Activated CD4-positive, alpha-beta T cell treated with anti-CD3 and anti-CD28 coated beads, Interleukin-10, Interleukin-2, amounts not matched to agents 100 ng/mL and 50 ng/mL, durations not matched to agents 16 hours and 8 hours (primary cell): ENCODE measurements at regions not wholly inside any gene's neighbourhood (a gene's known extent, or its start where the extent isn't known, plus 50 kb on each side); places are given as distances from the start of the nearest gene placed in this dataset.
A peak's percentile ranks its signal among the peaks of the same experiment; 100 is the strongest.
"Not testable (repeated sequence)": the region's sequence is repeated elsewhere in the genome, so short reads cannot be mapped to it uniquely, and the experiment has no call there.

Source experiments
- DNase-seq: peaks from one replicate; pipeline ENCODE4 v3.0.0-alpha.2; 2020

DNA sequence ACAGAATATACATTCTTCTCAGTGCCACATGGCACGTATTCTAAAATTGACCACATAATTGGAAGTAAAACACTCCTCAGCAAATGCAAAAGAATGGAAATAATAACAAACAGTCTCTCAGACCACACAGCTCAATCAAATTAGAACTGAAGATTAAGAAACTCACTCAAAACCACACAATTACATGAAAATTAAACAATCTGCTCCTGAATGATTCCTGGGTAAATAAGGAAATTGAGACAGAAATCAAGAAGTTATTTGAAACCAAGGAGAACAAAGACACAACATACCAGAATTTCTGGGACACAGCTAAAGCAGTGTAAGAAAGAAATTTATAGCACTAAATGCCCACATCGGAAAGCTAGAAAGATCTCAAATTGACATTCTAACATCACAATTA lies 637.3 kb downstream of the ANKRD50 start:
- not testable (repeated sequence) for DNase-seq

DNA sequence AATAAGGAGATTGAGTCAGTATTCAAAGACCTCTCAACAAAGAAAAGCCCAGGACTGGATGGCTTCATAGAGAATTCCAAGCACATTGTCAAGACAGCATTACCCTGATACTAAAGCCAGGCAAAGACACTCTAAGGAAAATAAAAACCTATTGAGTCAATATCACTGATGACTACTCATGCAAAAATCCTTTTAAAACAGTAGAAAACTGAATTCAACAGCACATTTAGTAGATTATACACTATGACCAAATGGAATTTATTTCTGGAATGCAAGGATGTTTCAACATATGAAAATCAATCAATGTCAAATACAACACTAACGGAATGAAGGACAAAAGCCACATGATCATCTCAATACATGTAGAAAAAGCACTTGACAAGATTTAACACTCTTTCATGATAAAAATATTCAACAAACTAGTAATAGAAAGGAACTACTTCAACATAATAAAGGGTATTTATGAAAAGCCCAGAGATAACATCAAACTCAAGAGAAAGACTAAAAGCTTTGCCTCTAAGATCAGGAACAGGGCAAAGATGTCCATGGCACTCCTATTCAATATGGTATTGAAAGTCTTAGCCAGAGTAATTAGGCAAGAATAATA lies 633.3 kb downstream of the ANKRD50 start:
- no peak for DNase-seq

DNA sequence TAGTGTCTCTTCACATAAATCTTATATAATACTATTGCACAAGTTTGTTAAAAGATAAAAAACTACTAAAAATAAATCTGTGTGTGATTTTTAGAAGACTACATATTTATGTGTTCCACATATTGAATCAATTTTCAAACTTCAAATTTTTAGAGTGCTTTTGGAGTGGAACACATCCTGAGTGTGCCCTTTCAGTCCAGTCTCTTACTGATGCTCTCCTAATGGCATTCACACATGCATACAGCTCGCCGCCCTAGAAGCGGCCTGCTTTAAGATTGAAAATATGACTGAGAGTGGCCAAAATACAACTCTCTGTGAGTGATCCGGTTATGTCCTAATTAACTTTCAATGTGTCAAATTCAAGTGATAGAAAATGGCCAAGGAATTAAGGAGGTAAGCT lies 628.8 kb downstream of the ANKRD50 start:
- DNase-seq, result no peak

- no peak for DNase-seq
Measured at GRCh38 chr4:124085561-124086180, 626.9 kb downstream of the ANKRD50 start.

DNA sequence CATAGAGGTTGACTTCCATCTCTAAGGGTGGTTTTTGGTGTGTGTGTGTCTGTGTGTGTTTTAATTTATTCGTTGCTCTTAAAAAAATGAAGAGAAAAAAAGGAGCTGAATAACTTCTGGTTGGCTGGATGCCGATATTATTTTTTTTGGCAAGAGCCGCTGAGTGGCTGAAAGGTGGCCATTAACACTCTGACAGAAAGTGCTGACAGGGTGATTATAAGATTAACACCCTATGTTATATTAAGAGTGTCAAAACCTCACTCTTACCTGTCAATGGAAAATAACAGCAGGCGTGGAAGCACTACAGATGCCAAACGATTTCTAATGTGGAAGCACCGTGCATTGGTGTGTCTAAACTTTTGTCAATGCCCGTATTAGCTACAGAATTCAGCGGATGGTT lies 622.5 kb downstream of the ANKRD50 start:
- no peak for DNase-seq

GRCh38 chr4:124092101-124092500 lies 620.4 kb downstream of the ANKRD50 start:
- no peak for DNase-seq

DNA sequence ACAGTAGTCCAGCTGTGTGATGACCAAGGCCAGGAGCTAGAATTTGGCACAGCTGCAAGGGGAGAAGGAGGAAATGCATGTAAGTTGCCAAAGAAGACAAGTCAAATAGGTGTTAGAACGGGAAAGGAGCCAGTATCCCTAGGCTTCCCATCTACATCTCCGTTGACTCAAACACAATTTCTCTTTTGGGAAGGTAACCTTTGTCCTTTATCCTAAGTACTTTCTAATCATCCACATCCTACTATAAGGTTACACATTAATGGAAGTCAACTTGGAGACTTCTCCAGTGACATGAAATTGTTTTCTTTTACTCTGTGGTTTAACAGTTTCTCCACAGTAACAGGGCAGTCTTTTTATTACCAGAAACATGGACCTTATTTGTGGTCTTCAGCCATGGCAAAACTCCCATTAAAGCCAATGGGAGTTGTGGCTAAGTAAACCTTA lies 620.0 kb downstream of the ANKRD50 start:
- no peak for DNase-seq

- no peak for DNase-seq
Measured at GRCh38 chr4:124095621-124096020, 616.9 kb downstream of the ANKRD50 start.

DNA sequence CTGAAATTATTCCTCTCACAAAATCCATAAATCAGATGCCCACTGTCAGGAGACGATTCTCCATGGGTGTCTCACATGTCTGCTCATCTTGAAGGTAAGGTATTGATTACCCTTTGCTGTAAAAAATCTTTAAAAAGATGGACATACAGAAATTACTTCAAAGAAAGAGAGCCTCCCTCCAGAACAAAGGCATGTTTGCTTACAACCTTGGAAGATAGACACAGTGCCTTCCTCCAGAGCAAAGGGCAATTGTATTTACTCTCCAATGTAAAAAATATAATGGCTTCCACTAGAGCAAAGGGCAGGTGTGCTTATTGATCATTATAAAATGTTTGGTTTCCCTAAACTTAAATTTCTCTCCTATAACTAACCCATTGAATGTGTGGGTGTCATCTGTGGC lies 616.2 kb downstream of the ANKRD50 start:
- no peak for DNase-seq

DNA sequence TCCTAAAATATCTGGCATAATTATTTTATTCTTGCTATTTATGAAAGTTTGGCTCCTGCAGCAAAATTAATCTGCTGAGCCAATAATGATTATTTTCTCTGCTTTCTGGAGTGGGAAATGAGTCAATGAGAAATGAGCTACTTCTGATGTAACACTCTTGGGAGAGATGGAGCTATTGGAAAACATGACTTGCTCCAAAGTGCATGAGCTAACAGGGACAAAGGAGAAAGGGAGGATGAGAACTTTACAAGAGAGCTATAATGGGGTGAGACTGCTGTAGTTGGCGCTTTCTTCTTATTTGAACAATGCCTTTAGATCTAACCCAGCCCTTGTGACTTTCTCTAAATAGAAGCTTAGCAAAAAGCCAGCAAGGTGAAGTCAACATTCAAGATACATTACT lies 615.1 kb downstream of the ANKRD50 start:
- no peak for DNase-seq

DNA sequence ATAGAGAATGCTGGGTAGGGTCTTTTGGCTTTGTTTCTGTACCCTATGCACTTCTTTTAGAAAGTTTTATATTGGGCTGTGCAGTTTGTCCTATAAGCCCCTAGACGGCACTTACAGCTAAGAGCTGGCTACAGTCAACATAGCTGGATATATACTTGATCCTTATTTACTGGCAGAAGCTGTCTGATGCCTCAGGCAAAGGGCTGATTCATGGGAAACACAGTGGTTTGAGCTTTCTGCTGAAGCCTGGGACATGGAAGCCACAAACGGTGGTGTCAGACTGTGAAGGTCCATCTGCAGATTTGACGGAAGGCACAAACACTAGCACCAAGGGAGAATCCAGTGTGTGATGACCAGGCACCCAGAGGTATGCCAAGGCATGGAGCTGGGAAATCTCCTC lies 608.4 kb downstream of the ANKRD50 start:
- DNase-seq, result no peak

DNA sequence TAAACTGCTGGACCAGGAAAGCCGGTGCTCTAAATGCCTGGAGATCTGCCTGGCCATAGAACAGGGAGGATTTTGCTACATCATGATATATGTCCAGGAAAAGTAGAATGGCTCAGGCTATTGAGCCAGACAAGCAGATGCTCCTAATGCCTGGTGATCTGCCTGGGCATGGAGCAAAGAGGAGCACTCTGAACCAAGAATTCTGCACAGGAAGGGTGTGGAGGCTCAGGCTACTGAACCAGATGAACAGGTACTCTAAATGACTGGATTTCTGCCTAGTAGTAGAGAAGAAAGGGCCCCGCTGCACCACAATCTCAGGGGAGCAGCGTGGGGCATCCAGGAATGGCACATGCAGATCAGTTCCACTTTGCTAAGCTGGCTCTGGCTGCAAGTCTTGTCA lies 607.9 kb downstream of the ANKRD50 start:
- no peak for DNase-seq

DNA sequence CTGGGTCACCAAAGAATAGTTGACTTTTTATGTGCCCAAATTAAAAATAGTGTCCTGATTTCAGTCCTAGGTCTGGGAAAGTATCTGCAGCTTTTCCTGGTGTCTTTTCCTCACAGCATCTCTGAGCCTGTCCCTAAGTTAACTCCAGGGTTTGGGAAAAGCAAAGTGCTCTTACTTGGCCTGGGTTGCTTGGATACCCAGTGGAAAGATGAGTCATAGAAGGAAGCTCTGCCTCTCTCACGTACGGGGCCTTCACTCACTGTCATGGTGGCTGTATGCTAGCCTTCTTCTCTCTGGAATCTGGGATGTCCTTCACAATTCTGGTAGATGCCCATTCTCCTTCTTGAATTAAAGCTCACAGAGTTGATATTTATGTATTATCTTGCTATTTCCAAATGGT lies 607.3 kb downstream of the ANKRD50 start:
- DNase-seq, result no peak

DNA sequence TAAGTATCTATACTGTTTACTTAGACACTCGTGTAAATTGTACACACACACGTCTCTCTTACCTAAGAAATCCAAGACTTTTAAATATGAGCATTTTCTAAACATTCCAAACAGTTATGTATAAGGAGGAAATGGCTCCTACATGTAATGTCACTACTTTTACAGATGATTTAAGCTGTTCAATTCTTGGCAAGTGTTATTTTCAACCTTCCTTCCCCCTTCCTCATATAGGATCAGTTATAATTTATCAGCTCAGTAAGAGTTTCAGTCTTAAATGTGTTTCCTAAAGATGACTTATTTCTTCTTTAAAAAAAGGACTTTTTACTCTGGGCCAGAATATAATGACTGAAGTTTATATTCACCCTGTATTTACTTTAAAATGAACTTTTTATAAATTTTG lies 601.1 kb downstream of the ANKRD50 start:
- DNase-seq, result no peak

GRCh38 chr4:124111922-124112321 lies 600.6 kb downstream of the ANKRD50 start:
- peak; percentile 4 for DNase-seq

- no peak for DNase-seq
Measured at GRCh38 chr4:124118061-124118460, 594.5 kb downstream of the ANKRD50 start.

- DNase-seq, result no peak
Measured at GRCh38 chr4:124121461-124121971, 591.0 kb downstream of the ANKRD50 start.

- DNase-seq, result no peak
Measured at GRCh38 chr4:124123181-124123580, 589.4 kb downstream of the ANKRD50 start.

GRCh38 chr4:124123721-124124120 lies 588.8 kb downstream of the ANKRD50 start:
- DNase-seq, result no peak

DNA sequence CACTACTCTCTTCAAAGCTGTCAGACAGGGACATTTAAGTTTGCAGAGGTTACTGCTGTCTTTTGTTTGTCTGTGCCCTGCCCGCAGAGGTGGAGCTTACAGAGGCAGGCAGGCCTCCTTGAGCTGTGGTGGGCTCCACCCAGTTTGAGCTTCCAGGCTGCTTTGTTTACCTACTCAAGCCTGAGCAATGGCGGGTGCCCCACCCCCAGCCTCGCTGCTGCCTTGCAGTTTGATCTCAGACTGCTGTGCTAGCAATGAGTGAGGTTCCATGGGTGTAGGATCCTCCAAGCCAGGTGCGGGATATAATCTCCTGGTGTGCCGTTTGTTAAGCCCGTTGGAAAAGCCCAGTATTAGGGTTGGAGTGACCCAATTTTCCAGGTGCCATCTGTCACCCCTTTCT lies 581.2 kb downstream of the ANKRD50 start:
- DNase-seq, result not testable (repeated sequence)

DNA sequence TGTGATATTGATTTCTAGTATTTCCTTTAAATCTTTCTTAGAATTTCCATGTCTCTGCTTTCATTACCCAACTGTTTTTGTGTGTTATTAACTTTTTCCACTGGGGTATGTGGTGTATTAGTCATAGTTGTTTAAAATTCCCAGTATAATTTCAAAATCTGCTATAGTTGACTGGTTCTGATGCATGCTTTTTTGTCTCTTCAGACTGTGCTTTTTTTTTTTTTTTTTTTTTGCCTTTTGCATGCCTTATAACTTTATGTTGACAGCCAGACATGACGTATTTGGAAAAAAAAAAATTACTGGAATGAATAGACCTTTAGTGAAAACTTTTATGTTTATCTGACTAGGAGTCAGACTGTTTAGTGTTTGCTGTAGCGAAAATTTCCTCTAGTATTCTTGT lies 580.4 kb downstream of the ANKRD50 start:
- no peak for DNase-seq

DNA sequence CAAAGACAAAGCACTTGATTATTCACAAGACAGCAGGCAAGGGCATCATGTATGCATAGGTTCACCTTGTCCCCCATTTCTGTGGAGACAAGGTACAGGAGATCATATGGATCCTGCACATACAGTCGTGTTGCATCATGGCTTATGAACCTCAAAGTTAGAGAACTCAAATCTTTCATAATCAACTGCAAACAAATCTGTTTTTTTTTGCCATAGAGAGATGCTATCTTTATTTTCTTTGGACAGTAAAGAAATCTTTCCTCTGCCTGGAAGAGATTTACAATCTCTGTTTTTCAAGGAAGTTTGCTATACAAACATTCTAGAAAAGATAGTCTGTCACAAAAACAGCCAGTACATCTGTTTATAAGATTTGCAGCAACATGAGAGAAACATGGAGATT lies 578.8 kb downstream of the ANKRD50 start:
- DNase-seq, result no peak

- DNase-seq, result no peak
Measured at GRCh38 chr4:124135409-124135813, 577.1 kb downstream of the ANKRD50 start.

DNA sequence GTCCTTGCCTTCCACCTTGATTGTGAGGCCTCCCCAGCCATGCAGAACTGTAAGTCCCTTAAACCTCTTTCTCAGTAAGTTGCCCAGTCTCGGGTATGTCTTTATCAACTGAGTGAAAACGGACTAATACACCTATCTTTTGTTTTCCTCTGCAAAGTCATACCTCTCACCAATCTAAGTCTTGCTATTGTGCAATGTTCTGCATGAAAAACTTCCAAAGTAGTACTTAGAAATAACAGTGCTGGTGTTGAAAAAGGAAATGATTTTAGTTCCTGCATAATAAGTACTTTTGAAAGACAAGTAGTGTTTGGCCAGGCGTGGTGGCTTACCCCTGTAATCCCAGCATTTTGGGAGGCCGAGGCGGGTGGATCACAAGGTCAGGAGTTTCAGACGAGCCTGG lies 573.5 kb downstream of the ANKRD50 start:
- no peak for DNase-seq

DNA sequence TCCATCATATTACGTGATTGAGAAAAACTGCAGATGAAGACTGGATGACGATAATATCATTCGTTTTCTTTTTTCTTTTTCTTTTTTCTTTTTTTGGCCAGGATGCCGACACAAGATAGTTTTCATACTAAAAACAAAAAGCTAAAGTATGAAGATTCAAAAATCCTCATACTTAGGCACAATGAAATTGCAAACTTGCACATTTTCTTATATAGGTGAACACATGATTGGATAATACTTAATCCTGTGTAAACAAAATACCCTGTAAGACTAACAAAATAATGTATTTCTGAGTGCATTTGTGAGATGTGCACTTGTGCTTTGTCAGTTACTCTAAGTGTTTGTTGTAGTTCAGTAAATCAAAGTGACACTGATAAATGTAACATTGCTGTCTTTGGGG lies 568.9 kb downstream of the ANKRD50 start:
- DNase-seq, result no peak
